ENCODE measurements at regions not wholly inside any gene's neighbourhood (a gene's known extent, or its start where the extent isn't known, plus 50 kb on each side); places are given as distances from the start of the nearest gene placed in this dataset.
"Not testable (repeated sequence)": the region's sequence is repeated elsewhere in the genome, so short reads cannot be mapped to it uniquely, and the experiment has no call there.

DNA sequence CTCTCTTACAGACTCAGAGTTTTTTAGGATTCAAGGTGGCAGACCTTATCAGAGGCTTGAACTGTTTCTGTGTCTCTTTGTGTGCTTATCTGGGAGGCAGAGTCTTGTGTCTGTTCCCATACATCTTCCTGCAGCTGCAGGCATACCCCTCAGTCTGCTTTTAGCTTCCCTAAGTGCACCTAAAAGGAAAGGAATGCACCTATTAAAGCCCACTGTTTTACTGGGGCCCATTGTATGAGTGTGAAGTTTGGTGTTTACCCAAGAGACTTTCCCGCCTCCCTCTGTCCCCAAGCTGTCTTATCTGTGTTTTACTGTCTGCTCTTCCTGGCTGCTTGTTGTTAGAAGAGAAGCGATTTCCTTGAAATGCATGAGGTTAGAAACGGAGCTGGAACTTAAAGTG lies 1757.3 kb upstream of the PIK3C3 start:
- DNase-seq (ENCODE audit: low spot score): no peak

GRCh38 chr18:40186677-40187076 lies 1768.4 kb upstream of the PIK3C3 start:
- no peak for DNase-seq (ENCODE audit: low spot score)

DNA sequence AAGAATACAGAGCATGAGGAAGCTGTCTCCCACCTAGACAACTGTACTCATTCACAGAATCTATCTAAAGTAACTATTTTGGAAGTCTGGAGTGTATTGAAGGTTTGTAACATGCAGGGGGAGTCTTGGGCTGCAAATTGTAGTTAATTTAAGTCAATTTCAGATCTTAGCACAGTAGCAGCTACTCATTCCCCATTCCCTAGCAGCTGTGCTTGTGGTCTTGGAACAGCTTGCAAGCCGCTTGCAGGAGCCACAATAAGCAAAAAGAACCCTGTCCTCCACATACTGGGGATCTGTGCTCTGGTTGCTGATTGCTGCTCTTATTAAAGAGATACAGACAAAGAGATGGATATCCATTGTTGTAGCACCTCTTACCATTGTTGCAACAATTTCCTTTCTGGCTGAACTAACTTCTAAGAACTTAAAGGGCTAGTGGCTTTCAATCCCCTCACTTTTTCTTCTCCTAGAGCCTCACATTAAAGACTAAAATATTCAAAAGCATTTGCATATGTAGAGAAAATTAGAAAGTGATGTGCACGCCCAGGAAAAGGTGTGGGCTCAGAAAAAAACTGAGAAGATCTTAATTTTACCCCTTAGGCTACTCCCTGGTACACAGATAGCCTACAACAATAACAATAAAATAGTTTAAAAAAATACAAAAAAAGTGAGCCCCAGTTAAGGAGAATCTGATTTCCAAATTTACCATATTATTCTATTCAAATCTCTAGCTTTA lies 1775.1 kb upstream of the PIK3C3 start:
- DNase-seq (ENCODE audit: low spot score): no peak

DNA sequence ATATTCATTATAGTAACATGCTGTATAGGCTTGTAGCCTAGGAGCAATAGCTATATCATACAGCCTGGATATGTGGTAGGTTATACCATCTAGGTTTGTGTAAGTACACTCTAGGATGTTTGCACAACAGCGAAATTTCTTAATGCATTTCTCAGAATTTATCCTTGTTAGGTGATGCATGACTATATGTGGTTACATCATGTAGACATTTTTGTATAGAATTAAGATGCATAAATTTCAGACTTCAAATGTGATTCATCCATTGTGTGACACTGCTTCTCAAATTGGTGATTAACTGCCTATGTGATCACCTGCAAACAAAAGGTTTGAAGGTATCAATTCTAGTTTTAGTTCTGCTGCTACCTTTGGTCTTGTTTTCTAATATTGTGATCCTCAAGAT lies 1787.0 kb upstream of the PIK3C3 start:
- no peak for DNase-seq (ENCODE audit: low spot score)

DNA sequence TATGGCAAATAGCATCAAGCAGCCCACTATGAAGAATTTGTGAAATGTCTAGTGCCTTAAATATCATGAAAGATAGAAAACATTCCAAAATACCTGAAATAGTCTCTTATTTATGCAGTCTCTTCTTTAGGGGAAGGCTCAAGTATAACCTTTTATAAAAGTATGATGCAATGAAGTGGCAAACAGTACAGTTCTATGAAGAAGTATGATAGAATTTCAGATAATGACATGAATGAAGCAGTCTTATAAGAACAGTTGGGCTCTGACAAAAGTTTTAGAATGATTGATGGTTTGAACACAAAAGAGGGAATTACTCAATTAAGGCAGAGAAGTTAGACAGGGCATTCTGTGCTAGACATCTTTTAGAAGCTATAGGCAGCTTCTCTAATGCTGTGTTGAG lies 1791.8 kb upstream of the PIK3C3 start:
- no peak for DNase-seq (ENCODE audit: low spot score)

DNA sequence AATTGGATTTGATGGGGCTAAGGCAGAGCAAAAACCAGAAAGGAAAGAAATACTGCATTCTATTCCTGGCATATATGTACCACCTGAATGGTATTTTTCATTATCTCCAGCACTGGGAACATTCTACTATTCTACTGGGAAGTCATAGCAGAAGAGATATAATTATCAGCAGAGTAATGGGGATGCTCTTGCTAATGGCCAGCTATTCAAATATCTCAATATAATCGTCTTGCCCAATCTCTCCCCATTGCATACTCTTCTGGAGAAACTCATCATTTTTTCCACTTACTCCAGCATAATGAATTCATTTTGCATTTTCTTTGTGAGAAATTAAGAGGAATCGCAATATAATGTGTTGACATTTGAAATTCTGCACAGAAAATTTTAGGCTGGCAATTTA lies 1794.7 kb upstream of the PIK3C3 start:
- DNase-seq (ENCODE audit: low spot score): no peak

- DNase-seq (ENCODE audit: low spot score): no peak
Observed at GRCh38 chr18:40159141-40160017, 1795.7 kb upstream of the PIK3C3 start.

GRCh38 chr18:40157120-40157519 lies 1797.9 kb upstream of the PIK3C3 start:
- no peak for DNase-seq (ENCODE audit: low spot score)

GRCh38 chr18:40152859-40153258 lies 1802.2 kb upstream of the PIK3C3 start:
- DNase-seq (ENCODE audit: low spot score): no peak

DNA sequence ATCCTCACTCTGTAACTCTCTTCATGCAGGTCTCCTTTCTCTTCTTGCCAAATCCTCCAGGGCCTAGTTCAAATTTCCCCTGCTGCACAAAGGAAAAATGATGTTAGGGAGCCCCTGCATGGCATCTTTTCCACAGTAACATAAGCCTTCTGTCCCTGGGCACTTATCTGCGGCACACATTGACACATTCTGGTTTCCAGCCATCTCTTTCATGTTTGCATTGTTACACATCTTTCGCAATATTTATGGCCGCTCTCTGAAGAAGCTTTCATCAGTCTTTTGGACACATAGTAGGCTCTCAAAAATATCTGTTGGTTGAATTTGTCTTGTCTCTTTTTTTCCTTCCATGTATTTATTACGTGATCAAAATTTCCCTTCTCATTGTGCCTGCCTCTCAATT lies 1806.1 kb upstream of the PIK3C3 start:
- DNase-seq (ENCODE audit: low spot score): no peak

GRCh38 chr18:40133253-40133652 lies 1821.8 kb upstream of the PIK3C3 start:
- no peak for DNase-seq (ENCODE audit: low spot score)

DNA sequence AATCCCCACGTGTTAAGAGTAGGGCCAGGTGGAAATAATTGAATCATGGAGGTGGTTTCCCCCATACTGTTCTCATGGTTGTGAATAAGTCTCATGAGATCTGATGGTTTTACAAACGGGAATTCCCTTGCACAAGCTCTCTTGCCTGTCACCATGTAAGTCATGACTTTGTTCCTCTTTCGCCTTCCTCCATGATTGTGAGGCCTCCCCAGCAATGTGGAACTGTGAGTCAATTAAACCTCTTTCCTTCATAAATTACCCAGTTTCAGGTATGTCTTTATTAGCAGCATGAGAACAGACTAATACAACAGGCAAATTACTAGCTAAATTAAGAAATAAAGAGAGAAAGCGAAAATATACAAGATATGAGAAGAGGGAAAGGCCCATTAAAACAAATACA lies 1822.6 kb upstream of the PIK3C3 start:
- not testable (repeated sequence) for DNase-seq (ENCODE audit: low spot score)

GRCh38 chr18:40124107-40124506 lies 1830.9 kb upstream of the PIK3C3 start:
- no peak for DNase-seq (ENCODE audit: low spot score)

DNA sequence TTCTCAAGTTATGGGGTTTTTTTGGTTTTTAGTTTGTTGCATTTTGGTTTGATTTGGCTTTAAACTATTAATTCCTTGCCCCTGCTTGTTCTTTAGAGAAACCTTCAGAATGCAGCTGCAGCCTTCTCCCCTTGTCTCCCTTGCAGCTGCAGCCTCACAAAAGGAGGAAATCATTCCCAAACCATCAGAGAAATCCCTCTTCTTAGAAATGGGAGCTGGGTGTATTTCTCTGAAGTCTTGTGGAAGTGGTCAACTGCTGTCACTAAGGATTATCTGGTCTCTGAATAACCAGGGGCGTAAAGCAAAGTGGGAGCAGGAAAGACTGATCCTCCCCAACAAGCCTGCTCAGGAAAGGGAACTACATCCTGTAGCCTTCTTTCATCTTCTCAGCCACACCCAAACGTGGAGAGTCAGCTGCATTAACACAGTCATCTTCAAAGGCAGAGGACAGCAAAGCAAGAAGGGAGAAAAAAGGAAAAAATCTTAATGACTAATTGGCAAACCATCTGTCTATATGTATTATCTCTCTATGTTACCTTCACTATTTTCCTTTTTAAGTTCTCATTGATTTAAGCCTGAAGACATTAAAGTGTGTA lies 1834.1 kb upstream of the PIK3C3 start:
- DNase-seq (ENCODE audit: low spot score): no peak

GRCh38 chr18:40120356-40120755 lies 1834.7 kb upstream of the PIK3C3 start:
- DNase-seq (ENCODE audit: low spot score): no peak

- not testable (repeated sequence) for DNase-seq (ENCODE audit: low spot score)
Observed at GRCh38 chr18:40119581-40119980, 1835.5 kb upstream of the PIK3C3 start.

DNA sequence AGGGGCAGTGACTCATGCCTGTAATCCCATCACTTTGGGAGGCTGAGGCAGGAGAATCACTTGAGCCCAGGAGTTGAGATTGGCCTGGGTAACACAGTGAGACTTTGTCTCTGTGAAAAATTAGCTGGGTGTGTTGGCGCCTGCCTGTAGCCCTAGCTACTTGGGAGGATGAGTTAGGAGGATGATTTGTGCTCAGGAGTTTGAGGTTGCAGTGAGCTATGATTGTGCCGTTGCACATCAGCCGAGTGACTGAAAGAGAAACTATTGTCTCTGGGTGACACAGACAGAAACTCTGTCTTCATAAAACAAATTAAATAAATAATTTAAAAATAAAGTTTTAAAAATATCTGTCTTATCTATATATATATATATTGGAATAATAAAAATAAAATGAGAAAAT lies 1844.6 kb upstream of the PIK3C3 start:
- no peak for DNase-seq (ENCODE audit: low spot score)

- DNase-seq (ENCODE audit: low spot score): no peak
Observed at GRCh38 chr18:40109252-40110049, 1845.6 kb upstream of the PIK3C3 start.

- DNase-seq (ENCODE audit: low spot score): no peak
Observed at GRCh38 chr18:40108596-40108995, 1846.4 kb upstream of the PIK3C3 start.

- no peak for DNase-seq (ENCODE audit: low spot score)
Observed at GRCh38 chr18:40102903-40103302, 1852.1 kb upstream of the PIK3C3 start.

DNA sequence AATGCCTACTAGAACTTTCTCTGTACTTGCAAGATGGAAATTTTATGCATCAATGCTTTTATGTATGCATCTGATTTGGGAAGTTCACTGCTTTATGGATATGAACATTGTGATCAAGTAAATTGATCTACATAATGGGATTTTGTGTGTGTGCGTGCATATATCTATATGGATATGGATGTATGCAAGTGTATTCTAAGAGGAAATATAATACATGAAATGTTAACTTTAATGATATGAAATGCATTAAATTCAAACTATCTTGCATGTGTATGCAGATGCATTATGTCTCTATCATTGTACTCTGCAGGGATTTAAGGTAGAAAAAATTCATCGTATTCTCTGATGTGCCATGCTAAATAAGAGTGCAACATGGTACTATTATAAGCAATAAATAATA lies 1855.4 kb upstream of the PIK3C3 start:
- DNase-seq (ENCODE audit: low spot score): no peak
